Heart right ventricle (tissue), 16 donors: ENCODE measurements at regions not wholly inside any gene's neighbourhood (a gene's known extent, or its start where the extent isn't known, plus 50 kb on each side); places are given as distances from the start of the nearest gene placed in this dataset.
A peak's percentile ranks its signal among the peaks of the same experiment; 100 is the strongest.

Source experiments
- ATAC-seq, 8 donors: fragments of 200-7000 bp; cut with Tn5 transposase; one replicate each; pipeline ENCODE4 v1.9.1; 2020; ENCODE audit warnings: mild to moderate bottlenecking in 8 of 8, moderate library complexity in 8 of 8, moderate number of reproducible peaks in 1 of 8
- DNase-seq, 2 donors: peaks; one replicate each; pipeline ENCODE4 v3.0.0-alpha.2; 2020
- H3K27ac ChIP-seq, 10 donors: fragments of 200-600 bp; sonication (generic) in 2 of 10; one replicate each; pipeline versions ENCODE4 v1.5.0 to v1.8.0; 2020 to 2022; ENCODE audit warnings: mild to moderate bottlenecking in 3 of 10
- H3K27me3 ChIP-seq, 7 donors: fragments of 200-600 bp; one replicate each; pipeline ENCODE4 v1.8.0; 2021 to 2022; ENCODE audit warnings: mild to moderate bottlenecking in 2 of 7
- H3K36me3 ChIP-seq, 9 donors: fragments of 200-600 bp; sonication (generic) in 1 of 9; one replicate each; pipeline versions ENCODE4 v1.5.0 to v1.8.0; 2020 to 2022; ENCODE audit warnings: mild to moderate bottlenecking in 2 of 9
- H3K4me1 ChIP-seq, 9 donors: fragments of 200-600 bp; sonication (generic) in 1 of 9; one replicate each; pipeline versions ENCODE4 v1.5.0 to v1.8.0; 2020 to 2022; ENCODE audit warnings: mild to moderate bottlenecking in 4 of 9
- H3K4me3 ChIP-seq, 10 donors: fragments of 200-600 bp; sonication (generic) in 2 of 10; one replicate each; pipeline versions ENCODE4 v1.5.0 to v1.8.0; 2020 to 2022; ENCODE audit warnings: mild to moderate bottlenecking in 7 of 10, moderate library complexity in 2 of 10
- H3K9me3 ChIP-seq, 11 donors: fragments of 200-600 bp in 10 of 11; sonication (generic) in 2 of 11; one replicate each; pipeline versions ENCODE4 v1.5.0 to v1.8.0; 2013 to 2022; ENCODE audit warnings: mild to moderate bottlenecking in 2 of 11, control low read depth in 1 of 11, moderate library complexity in 1 of 11
- WGBS, 2 donors: extraction: QIAGEN DNeasy Blood & Tissue Kit; methylation state at CpG; one replicate each; pipeline ENCODE4 v1.1.7; 2013; ENCODE audit warnings: inconsistent platforms in 1 of 2; 5-methylcytosine and 5-hydroxymethylcytosine counted together
- intact Hi-C, 10 donors: fragments of 100-400 bp; cut with DNase I; formaldehyde crosslinking; loops; one replicate each; pipeline versions ENCODE4 v1.11.1 to v1.14.2; 2022
- TF ChIP-seq, protein P1 (sequence below), 9 donors: fragments of 200-600 bp; sonication (generic) in 2 of 9; IDR thresholded peaks; one replicate each; pipeline versions ENCODE4 v1.5.0 to v1.8.0; 2021 to 2022; ENCODE audit warnings: antibody characterized with exemption in 9 of 9, mild to moderate bottlenecking in 5 of 9, moderate library complexity in 1 of 9
- donor health status: Arrhythmogenic right ventricular cardiomyopathy.
- donor health status: ischemic (EF 13 %, LVEDD 7.1; RV severe dilation, severe dysfunction).
- donor health status: healthy with polysubstance abuse.
- donor health status: DM: no; HTN: yes; CAD: no.
- donor health status: DM: no; HTN: no; CAD: no.
- donor health status: ischemic (EF 25% LVEDD 6.9; RV normal size, moderate dysfunction).
- donor health status: ischemic (EF 25% LVEDD 5.7; RV mildly dilated, moderate dysfunction).
- donor health status: healthy.
- donor health status: DM: yes; HTN: yes; CAD: no.
- donor health status: Ischemic cardiomyopathy.
- donor health status: ischemic (EF 35%, LVEDD 5.7; RV mildly dilated, moderate dysfunction).
- donor health status: nonischemic (EF 11% LVEDD 7.7; RV severe dilation, severe dysfunction).
- donor health status: DM: yes; HTN: yes; CAD: no.
- donor health status: PGD.
- donor health status: ischemic (EF 29% LVEDD 5.4; RV normal size, mild dysfunction).
- donor health status: nonischemic (EF 23%, LVEDD 6.1; RV moderate dilation, normal function).

DNA sequence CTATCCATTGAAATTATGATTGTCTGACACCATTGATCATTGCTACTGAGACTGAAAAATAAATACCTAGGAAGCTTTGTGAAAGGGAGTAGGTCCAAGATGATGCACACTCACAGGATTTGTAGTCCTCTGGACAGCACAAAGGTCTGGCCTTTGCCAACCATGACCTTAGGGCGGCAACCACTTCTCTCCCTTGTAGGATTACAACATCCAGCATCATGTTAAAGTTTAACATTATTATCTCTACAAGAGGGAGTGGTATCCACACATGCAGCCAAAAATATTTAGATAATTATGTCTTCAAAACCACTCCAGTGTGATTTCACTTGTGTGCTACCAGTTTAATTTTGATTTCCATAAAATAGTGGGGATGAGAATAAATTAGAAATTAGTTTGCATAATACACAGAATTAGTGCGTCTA, 51.1 kb upstream of the NHSL1 start:
- intact Hi-C loops = no loop called here
- WGBS, 2 donors = 61 to 68% methylated on average over 2 of the region's 2 CpGs
- Histone ChIP-seq H3K36me3 (no peaks in the 10 kb centered on the region), H3K9me3 (no peaks in the 10 kb centered on the region), H3K27me3 (no peaks in the 10 kb centered on the region), H3K27ac (no peak overlapping the region), H3K4me1 (peaks cover 0 to 48% (median 29%) of the 10 kb centered on the region in 9 donors), H3K4me3 (no peak overlapping the region)
- TF ChIP-seq, protein P1, sequence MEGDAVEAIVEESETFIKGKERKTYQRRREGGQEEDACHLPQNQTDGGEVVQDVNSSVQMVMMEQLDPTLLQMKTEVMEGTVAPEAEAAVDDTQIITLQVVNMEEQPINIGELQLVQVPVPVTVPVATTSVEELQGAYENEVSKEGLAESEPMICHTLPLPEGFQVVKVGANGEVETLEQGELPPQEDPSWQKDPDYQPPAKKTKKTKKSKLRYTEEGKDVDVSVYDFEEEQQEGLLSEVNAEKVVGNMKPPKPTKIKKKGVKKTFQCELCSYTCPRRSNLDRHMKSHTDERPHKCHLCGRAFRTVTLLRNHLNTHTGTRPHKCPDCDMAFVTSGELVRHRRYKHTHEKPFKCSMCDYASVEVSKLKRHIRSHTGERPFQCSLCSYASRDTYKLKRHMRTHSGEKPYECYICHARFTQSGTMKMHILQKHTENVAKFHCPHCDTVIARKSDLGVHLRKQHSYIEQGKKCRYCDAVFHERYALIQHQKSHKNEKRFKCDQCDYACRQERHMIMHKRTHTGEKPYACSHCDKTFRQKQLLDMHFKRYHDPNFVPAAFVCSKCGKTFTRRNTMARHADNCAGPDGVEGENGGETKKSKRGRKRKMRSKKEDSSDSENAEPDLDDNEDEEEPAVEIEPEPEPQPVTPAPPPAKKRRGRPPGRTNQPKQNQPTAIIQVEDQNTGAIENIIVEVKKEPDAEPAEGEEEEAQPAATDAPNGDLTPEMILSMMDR (IDR thresholded peaks at IDR 0.05) = no peak
- DNase-seq (no peak), ATAC-seq (peak in 2 of 8 donors; percentile 31 to 34)

DNA sequence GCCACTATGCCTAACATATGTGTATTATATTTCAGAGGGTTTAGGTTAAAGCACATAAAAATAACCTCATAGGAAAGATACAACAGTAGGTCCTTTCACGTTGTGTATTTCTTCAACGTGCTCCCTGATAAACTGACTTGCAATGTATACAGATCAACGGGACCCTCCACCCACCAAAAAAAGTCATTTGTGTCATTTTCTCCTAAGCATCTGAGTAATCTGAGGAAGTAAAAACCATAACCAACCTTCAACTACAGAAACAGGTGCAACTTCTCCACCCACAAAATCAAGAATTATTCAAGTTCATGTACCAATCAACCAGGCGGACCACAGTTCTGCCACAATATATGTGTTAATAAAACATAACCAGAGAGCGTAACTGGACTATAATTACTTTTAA, 54.9 kb upstream of the NHSL1 start:
- no peak for DNase-seq
- ATAC-seq = no peak
- Histone ChIP-seq H3K36me3 (no peaks in the 10 kb centered on the region), H3K9me3 (no peaks in the 10 kb centered on the region), H3K27ac (peak overlapping the region in 2 of 10 donors; percentile 4 to 45), H3K4me3 (no peak overlapping the region), H3K4me1 (peaks cover 0 to 35% (median 19%) of the 10 kb centered on the region in 9 donors), H3K27me3 (no peaks in the 10 kb centered on the region)
- 73 to 81% methylated on average over 5 of the region's 5 CpGs for WGBS, 2 donors
- TF ChIP-seq, protein P1 (IDR thresholded peaks at IDR 0.05) = no peak
- intact Hi-C loops = no loop called here

DNA sequence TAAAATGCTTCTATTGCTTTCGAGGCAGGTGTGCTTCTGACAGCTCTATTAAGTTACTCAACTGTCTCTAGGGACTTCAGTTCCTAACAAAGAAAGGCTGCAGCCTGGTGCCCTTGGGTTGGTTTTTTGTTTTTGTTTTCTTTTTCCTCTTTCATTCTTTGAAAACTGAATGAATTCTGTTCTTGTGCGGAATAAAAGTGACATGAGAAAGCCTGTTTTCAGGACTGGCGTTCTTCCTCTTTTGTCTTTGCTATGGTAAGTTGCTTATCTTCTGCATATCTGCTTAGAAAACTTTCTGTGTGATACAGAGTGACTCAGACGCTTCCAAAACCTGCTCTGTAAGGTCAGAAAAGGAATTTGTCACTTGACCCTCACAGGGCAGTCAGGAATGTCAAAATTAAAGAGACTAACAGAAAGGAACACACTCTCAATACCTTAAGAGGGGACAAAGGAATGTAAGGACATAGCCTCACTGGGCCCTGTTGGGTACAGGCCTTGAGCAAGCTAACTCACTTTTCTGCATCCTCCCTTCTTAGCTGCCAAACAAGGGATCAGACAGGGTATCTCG, 56.2 kb upstream of the NHSL1 start:
- Histone ChIP-seq H3K4me1 (peaks cover 0 to 28% (median 18%) of the 10 kb centered on the region in 9 donors), H3K27me3 (no peaks in the 10 kb centered on the region), H3K27ac (peak overlapping the region in 5 of 10 donors; percentile 23 to 47 (median 45)), H3K36me3 (no peaks in the 10 kb centered on the region), H3K4me3 (no peak overlapping the region), H3K9me3 (no peaks in the 10 kb centered on the region)
- no peak for DNase-seq
- intact Hi-C loops = no loop called here
- TF ChIP-seq, protein P1 (IDR thresholded peaks at IDR 0.05) = no peak
- ATAC-seq = no peak
- 40 to 54% methylated on average over 5 of the region's 5 CpGs for WGBS, 2 donors

DNA sequence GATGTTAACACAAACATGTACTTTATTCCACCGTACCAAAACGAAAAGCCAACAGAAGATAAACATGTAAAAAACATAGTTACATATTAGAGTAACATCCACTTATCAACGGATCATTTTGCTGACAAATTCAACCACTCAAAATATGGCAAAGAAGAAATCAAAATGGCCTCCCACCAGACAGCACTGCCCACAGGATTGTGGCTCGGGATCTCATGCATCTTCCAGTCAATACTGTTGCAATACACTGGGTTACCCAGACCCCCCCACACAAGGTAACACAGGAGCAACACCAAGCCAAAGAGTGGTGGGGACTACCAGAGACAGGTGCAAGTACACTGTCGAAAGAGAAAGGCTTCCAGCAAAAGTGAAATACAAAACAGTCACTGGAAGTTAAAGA, 57.9 kb upstream of the NHSL1 start:
- Histone ChIP-seq H3K4me1 (peaks cover 0 to 28% (median 15%) of the 10 kb centered on the region in 9 donors), H3K36me3 (no peaks in the 10 kb centered on the region), H3K27me3 (no peaks in the 10 kb centered on the region), H3K9me3 (no peaks in the 10 kb centered on the region), H3K4me3 (no peak overlapping the region), H3K27ac (no peak overlapping the region)
- TF ChIP-seq, protein P1 (IDR thresholded peaks at IDR 0.05) = no peak
- no peak for DNase-seq
- WGBS, 2 donors = 90 to 95% methylated on average over 5 of the region's 5 CpGs
- intact Hi-C loops = no loop called here
- no peak for ATAC-seq
